Caco-2 (cell line): ENCODE measurements at regions not wholly inside any gene's neighbourhood (a gene's known extent, or its start where the extent isn't known, plus 50 kb on each side); places are given as distances from the start of the nearest gene placed in this dataset.

Experiments used
- BruUV-seq: library from RNA; stranded (reverse); fragments of 400-500 nt; replicated peaks from 2 replicates; lab custom pipeline; 2021; lab: Mats Ljungman, UMichigan
- CTCF ChIA-PET: fragments of 300-600 bp; sonication (Branson Sonifier 250); formaldehyde crosslinking; loops from one replicate; lab custom pipeline; 2022; ENCODE audit warnings: antibody characterized with exemption; lab: Charles Lee
- POLR2A ChIA-PET: fragments of 300-600 bp; sonication (Branson Sonifier 250); formaldehyde crosslinking; loops from one replicate; lab custom pipeline; 2022; ENCODE audit warnings: antibody characterized with exemption; lab: Charles Lee
- DNase-seq, 2 experiments: peaks; one replicate each; pipeline versions ENCODE4 v3.0.0 to v3.0.0-alpha.2; 2020 to 2022
- H3K27me3 ChIP-seq: replicated peaks from 2 replicates; pipeline ENCODE4 v1.6.0; 2011; ENCODE audit warnings: low read length; ENCODE audit not compliant: control insufficient read depth, insufficient read depth
- H3K36me3 ChIP-seq: 2 replicates; pipeline ENCODE4 v1.5.1; 2011; ENCODE audit warnings: low read length; ENCODE audit not compliant: control insufficient read depth, insufficient read depth
- H3K4me1 ChIP-seq: fragments of 250-450 bp; sonication (Bioruptor Pico); 2 replicates; pipeline ENCODE4 v1.5.1; 2020; ENCODE audit warnings: mild to moderate bottlenecking
- H3K4me3 ChIP-seq: 2 replicates; pipeline ENCODE4 v1.5.1; 2011; ENCODE audit warnings: low read depth, mild to moderate bottlenecking, control low read depth, low read length
- H3K9me3 ChIP-seq: fragments of 250-450 bp; sonication (Bioruptor Pico); 2 replicates; pipeline ENCODE4 v1.5.1; 2020; ENCODE audit warnings: mild to moderate bottlenecking, moderate library complexity
- H3K27ac Mint-ChIP-seq: one replicate; pipeline ENCODE4 v1.8.0; 2022; ENCODE audit warnings: mixed read lengths; ENCODE audit not compliant: unreplicated experiment
- H3K27me3 Mint-ChIP-seq: one replicate; pipeline ENCODE4 v1.8.0; 2022; ENCODE audit warnings: mixed read lengths; ENCODE audit not compliant: insufficient read depth, unreplicated experiment
- H3K36me3 Mint-ChIP-seq: one replicate; pipeline ENCODE4 v1.8.0; 2022; ENCODE audit warnings: mild to moderate bottlenecking, mixed read lengths; ENCODE audit not compliant: insufficient read depth, unreplicated experiment
- H3K4me1 Mint-ChIP-seq: one replicate; pipeline ENCODE4 v1.8.0; 2022; ENCODE audit warnings: low read depth, mixed read lengths; ENCODE audit not compliant: unreplicated experiment
- H3K4me3 Mint-ChIP-seq: one replicate; pipeline ENCODE4 v1.8.0; 2022; ENCODE audit warnings: mild to moderate bottlenecking, moderate library complexity, mixed read lengths; ENCODE audit not compliant: unreplicated experiment
- H3K9me3 Mint-ChIP-seq: one replicate; pipeline ENCODE4 v1.8.0; 2022; ENCODE audit warnings: mixed read lengths; ENCODE audit not compliant: unreplicated experiment
- CTCF ChIP-seq, 2 experiments: fragments of 200-600 bp in 1 of 2; IDR thresholded peaks; 1 replicate in 1 of 2; 2 replicates in 1 of 2; pipeline versions ENCODE4 v1.5.1 to v1.8.0; 2011 to 2022; ENCODE audit warnings: antibody characterized with exemption in 1 of 2, control low read depth in 1 of 2, inconsistent platforms in 1 of 2, low read depth in 1 of 2, low read length in 1 of 2, mild to moderate bottlenecking in 1 of 2, moderate library complexity in 1 of 2; ENCODE audit not compliant: insufficient read depth in 1 of 2, severe bottlenecking in 1 of 2, unreplicated experiment in 1 of 2
- intact Hi-C: fragments of 100-400 bp; cut with micrococcal nuclease; formaldehyde crosslinking; loops from one replicate; pipeline ENCODE4 v1.10.0; 2022; ENCODE audit not compliant: unreplicated experiment

GRCh38 chr6:95081949-95082348 lies 495.4 kb upstream of the MANEA start:
- Histone ChIP-seq H3K36me3 (no peaks in the 10 kb centered on the region), H3K4me1 (no peaks in the 10 kb centered on the region), H3K27me3 (no peaks in the 10 kb centered on the region), H3K9me3 (no peaks in the 10 kb centered on the region), H3K4me3 (no peak overlapping the region)
- POLR2A ChIA-PET, result no interaction called here
- intact Hi-C loops, result no loop called here
- H3K9me3 Mint-ChIP-seq, result no peaks in the 10 kb centered on the region
- no peak overlapping the region for H3K4me3 Mint-ChIP-seq
- no peaks in the 10 kb centered on the region for H3K27me3 Mint-ChIP-seq
- no peak for TF ChIP-seq CTCF (IDR thresholded peaks at IDR 0.05; ENCODE audit: insufficient read depth in 1 of 2, low read depth in 1 of 2, low read length in 1 of 2, severe bottlenecking in 1 of 2, unreplicated experiment in 1 of 2)
- H3K4me1 Mint-ChIP-seq, result no peaks in the 10 kb centered on the region
- CTCF ChIA-PET, result no interaction called here
- BruUV-seq, result no TSS peak
- H3K36me3 Mint-ChIP-seq, result no peaks in the 10 kb centered on the region
- DNase-seq, result no peak
- no peak overlapping the region for H3K27ac Mint-ChIP-seq

GRCh38 chr6:95083506-95083905 lies 493.8 kb upstream of the MANEA start:
- CTCF ChIA-PET, result no interaction called here
- Mint-ChIP-seq H3K27me3 (no peaks in the 10 kb centered on the region), H3K9me3 (no peaks in the 10 kb centered on the region), H3K4me1 (no peaks in the 10 kb centered on the region), H3K27ac (no peak overlapping the region), H3K4me3 (no peak overlapping the region), H3K36me3 (no peaks in the 10 kb centered on the region)
- DNase-seq, result no peak
- H3K36me3 ChIP-seq, result no peaks in the 10 kb centered on the region
- H3K4me3 ChIP-seq, result no peak overlapping the region
- intact Hi-C loops, result no loop called here
- no peak for TF ChIP-seq CTCF (IDR thresholded peaks at IDR 0.05; ENCODE audit: insufficient read depth in 1 of 2, low read depth in 1 of 2, low read length in 1 of 2, severe bottlenecking in 1 of 2, unreplicated experiment in 1 of 2)
- H3K27me3 ChIP-seq, result no peaks in the 10 kb centered on the region
- no TSS peak for BruUV-seq
- H3K9me3 ChIP-seq, result no peaks in the 10 kb centered on the region
- H3K4me1 ChIP-seq, result no peaks in the 10 kb centered on the region
- POLR2A ChIA-PET, result no interaction called here

- Histone ChIP-seq H3K4me1 (no peaks in the 10 kb centered on the region), H3K27me3 (no peaks in the 10 kb centered on the region), H3K4me3 (no peak overlapping the region), H3K36me3 (no peaks in the 10 kb centered on the region), H3K9me3 (no peaks in the 10 kb centered on the region)
- H3K27ac Mint-ChIP-seq, result no peak overlapping the region
- ChIA-PET CTCF (no interaction called here), POLR2A (no interaction called here)
- no peaks in the 10 kb centered on the region for H3K27me3 Mint-ChIP-seq
- TF ChIP-seq CTCF (IDR thresholded peaks at IDR 0.05; ENCODE audit: insufficient read depth in 1 of 2, low read depth in 1 of 2, low read length in 1 of 2, severe bottlenecking in 1 of 2, unreplicated experiment in 1 of 2), result no peak
- intact Hi-C loops, result no loop called here
- no TSS peak for BruUV-seq
- H3K4me3 Mint-ChIP-seq, result no peak overlapping the region
- H3K36me3 Mint-ChIP-seq, result no peaks in the 10 kb centered on the region
- no peak for DNase-seq
- H3K4me1 Mint-ChIP-seq, result no peaks in the 10 kb centered on the region
- H3K9me3 Mint-ChIP-seq, result no peaks in the 10 kb centered on the region
Observed at GRCh38 chr6:95084867-95085266, 492.5 kb upstream of the MANEA start.
